Amniotic stem cell (primary cell): ENCODE measurements at regions not wholly inside any gene's neighbourhood (a gene's known extent, or its start where the extent isn't known, plus 50 kb on each side); places are given as distances from the start of the nearest gene placed in this dataset.
"Not testable (repeated sequence)": the region's sequence is repeated elsewhere in the genome, so short reads cannot be mapped to it uniquely, and the experiment has no call there.

ENCODE experiments used
- DNase-seq: peaks from one replicate; lab custom pipeline; 2025; lab: John Stamatoyannopoulos, UW

DNA sequence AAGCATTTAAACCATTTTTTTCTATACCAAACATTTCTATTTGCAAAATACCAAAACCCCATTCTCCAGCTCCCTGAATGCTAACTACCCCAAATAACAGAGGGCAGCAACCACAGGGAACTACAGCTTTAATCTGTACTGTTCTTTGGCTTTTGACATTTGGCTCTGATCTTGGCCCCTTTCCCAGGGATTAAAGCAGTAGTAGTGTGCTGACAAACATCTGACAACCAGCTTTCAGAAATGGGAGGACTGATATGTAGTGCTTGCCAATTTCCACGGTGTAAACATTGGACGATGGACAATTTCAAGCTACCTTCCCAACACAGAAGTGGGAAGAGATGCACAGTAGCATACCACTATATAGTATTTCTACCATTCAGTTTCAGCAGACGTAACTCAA is 88.4 kb upstream of the TEAD1 start:
- no peak for DNase-seq

DNA sequence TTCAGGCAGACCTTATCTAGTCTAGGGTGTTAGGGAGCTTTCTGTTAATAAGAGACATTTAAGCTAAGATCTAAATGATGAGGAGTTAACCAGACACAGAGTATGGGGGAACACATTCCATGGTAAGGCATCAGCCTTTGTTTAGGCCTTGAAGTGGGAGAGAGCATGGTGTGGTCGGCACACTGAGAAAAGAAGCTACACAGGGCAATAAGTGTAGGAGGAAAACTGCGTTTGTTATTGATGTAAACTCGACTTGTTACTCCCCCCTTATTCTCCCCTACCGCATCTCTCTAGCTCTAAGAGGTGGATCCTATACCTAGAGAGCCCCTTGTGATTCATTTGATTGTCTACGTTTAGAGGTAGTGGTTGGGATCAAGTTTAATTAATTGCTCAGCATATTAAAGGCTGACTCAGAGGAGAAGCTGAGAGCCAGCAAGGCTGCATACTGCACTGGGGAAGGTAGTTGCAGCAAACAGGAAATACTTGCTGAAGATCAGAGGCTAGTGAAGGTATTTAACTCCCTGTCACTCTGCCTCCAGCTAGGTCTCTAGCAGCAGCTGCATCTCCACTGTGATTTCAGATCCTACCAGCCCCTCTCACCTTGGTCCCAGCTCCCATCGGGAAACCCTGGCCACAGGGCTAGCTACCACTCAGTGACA is 86.8 kb upstream of the TEAD1 start:
- DNase-seq, result no peak

DNA sequence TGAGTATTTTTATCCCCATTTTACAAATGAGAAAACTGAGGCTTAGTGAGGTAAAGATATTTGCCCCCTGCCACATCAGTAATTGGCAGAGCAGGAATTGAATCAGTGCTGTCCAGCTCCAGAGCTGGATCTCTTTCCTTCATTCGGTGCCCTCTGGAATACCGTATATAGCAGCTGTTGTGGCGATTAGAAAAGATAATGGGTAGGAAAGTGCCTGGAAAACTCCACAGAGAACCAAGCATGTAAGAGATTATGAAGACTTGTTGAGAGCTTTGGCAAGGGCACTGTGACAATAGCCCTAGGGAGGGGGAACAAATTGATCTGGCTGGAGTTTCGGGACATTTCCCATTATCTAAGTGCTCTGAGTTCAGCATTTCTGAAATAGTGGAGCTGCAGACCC is 82.5 kb upstream of the TEAD1 start:
- DNase-seq, result no peak

DNA sequence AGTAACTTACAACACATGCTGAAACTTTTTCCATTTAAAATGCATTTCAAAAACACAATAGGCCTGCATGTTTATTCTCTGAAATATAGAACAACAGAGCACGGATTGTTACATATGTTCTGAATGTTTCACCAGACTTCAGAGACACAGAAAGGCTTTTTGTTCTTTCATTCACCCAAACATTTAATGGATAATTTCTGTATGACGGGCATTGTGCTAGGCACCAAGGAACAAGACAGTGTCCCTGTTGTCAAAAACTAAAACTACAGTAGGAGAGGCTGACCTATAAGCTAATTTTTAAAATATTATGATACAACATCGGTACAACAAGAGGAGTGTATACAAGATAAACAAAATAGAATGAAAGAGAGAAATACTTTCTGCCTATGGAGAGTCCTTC is 81.9 kb upstream of the TEAD1 start:
- no peak for DNase-seq

DNA sequence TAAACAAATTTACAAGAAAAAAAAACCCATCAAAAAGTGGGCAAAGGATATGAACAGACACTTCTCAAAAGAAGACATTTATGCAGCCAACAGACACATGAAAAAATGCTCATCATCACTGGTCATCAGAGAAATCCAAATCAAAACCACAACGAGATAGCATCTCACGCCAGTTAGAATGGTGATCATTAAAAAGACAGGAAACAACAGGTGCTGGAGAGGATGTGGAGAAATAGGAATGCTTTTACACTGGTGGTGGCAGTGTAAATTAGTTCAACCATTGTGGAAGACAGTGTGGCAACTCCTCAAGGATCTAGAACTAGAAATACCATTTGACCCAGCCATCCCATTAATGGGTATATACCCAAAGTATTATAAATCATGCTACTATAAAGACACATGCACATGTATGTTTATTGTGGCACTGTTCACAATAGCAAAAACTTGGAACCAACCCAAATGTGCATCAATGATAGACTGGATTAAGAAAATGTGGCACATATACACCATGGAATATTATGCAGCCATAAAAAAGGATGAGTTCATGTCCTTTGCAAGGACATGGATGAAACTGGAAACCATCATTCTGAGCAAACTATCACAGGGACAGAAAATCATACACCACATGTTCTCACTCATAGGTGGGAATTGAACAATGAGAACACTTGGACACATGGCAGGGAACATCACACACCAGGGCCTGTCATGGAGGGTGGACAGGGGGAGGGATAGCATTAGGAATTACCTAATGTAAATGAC is 79.0 kb upstream of the TEAD1 start:
- not testable (repeated sequence) for DNase-seq

DNA sequence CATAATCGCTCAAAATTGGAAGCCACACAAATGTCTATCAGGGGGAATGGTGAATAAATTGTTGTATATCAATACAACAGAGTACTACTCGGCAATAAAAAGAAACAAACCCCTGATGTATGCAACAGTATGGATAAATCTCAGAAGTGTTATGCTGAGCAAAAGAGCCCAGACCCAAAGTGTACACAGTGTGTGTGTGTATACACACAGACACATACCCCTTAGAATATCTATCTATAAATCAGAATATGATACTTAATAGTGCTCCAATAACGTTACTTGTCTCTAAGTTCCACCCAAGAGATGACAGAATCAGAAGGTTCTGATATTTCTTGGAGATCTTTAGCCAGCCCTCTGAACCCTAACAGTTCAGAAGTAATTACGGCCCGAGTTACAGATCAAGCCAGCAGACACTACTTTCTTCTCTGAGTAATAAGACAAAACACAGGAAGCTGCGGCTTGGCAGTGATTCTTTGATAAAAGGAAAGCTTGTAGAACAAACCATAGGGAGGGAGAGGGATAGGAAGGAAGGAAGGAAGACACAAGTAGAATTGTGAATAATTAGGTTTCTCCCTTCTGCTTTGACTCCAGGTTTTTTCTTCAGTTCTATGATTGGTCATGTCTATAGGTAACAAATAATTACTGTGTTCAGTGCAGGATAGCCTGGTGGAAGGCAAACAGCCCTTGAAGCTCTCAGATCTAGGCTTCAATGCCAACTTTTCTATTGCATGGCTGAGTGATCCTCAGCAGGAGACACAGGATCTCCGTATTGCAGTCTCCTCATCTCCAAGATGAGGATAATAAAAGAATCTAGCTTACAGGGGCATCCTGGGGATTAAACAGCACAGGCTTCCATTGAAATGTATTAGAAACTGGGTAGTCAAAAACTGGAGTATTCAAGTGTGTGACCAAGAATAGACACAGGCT is 75.6 kb upstream of the TEAD1 start:
- no peak for DNase-seq

DNA sequence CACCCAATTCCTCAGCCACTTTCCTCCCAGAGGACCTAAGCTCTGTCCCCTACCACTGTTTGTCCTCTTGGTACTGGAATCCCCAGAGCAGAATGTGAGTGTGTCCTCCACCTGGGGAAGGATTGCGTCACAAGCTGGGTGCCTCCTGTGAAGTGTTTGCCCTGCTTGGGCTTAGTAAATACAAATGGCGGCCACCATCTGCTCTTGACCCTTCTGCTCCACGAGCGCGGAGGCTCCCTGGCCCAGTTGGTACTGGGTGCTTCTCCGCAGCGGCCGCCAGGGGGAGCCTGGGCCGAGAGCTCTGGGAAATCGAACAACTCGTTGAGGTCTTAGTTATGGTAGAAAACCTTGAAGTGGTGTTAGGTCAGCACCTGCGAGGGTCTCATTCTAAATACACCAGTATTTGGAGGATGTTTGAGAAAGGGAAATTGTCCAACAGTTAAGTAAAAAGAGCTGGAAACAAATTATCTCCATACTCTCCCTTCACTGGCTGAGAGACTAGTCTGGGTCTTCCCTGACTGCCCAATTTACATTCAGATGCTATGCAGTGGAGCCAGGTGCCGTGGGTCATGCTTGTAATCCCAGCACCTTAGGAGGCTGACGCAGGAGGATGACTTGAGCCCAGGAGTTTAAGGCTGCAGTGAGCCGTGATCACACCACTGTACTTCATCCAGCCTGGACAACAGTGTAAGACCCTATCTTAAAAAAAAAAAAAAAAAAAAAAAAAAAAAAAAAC is 74.6 kb upstream of the TEAD1 start:
- DNase-seq, result no peak

DNA sequence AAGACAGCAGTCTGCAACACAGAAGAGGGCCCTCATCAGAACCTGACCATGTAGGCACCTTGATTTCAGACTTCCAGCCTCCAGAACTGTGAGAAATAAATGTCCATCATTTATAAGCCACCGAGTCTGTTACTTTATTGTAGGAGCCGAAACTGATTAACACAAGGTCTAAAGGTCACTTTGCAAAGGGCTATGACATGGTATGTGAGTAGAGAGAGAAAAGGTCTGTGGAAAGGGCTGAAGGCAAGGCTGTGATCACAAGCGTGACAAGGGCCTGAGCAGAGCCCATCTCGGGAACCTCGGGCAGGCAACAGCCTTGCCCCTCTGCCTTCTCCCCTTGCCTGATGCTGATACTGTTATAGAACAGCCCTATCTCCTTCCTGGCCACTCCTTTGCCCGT is 73.4 kb upstream of the TEAD1 start:
- DNase-seq, result no peak

DNA sequence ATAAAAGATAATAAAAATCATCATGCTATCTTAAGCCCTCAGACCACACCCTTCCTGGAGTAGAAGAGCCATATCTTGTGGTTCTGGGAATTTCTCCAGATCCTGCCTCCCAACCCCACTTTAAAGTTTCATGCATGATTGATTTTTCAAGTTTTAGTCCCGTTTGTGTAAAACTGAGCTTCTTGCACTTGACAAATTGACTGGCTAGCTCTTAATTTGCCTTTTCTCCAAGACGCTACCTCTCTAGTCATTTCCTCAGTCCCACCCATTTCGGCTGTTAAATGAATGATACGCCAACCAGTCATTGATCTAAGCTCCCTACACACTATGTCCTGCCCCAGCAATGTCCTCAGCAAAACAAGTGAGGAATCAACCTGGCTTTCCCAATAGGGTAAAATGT is 71.8 kb upstream of the TEAD1 start:
- no peak for DNase-seq

DNA sequence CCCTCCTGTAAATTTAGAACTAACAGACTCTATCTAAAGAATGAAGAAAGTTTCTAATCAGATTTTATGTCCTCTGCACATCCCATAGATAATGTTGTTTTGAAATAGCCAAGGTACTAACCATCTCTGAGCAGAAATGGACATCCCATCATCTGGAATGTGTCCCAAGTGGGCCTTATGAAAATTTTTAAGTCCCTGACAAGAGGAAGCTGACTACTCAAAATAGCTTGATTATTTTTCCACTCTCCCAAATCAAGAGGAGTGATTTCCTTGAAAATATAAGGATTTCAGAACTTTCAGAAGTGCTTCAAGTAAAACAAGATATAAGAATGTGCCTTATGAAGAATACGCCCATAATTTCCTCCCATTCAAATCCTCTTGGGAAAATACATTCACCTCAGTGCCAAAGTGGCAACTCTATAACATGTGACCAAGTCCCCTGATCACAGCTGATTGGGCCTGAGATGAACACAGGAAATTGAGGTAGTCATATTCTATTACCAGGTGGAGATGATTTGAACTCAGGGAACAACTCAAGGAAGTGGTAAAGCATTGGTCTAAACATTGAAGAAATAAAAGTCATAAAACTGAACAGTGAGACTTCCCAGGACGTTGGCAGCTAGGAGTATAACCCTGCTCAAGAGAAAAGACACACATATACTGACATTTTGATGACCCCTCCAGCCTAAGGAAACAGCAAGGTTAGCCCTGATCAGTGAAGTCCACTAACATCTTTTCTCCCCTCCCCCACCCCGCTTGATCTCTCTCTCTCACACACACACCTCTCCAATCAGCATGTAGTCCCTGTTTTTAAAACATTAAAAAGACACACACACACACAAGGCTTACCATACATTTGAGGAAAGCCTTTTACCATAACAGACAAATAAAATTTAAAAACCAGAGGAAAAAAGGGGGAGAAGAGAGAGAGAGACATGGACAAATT is 70.8 kb upstream of the TEAD1 start:
- no peak for DNase-seq

DNA sequence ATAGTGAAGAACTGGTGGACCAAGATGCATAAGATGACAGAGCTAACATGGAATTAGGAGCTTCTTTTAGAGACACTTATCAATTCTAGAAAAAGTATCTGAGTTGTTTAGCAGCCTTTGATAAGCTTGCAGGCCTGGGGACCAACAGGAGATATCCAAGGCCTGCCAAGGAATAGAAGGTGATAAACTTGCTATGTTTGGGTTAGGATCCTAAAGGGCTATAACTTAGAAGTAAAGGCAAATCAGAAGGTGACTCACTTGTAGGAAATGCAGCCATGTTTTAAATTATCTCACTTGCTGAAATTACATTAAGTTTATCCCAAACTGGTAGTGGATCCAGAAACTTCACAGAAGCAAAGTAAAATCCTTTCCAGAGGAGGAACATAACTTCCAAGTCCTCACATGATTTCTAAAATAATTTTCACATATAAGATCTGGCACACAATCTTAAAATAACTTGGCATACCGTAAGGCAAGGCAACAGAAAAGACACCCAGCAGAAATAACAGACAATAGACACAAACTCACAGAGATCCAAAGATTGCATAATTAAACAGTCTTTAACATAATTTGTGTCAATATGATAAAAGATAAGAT is 69.6 kb upstream of the TEAD1 start:
- no peak for DNase-seq

DNA sequence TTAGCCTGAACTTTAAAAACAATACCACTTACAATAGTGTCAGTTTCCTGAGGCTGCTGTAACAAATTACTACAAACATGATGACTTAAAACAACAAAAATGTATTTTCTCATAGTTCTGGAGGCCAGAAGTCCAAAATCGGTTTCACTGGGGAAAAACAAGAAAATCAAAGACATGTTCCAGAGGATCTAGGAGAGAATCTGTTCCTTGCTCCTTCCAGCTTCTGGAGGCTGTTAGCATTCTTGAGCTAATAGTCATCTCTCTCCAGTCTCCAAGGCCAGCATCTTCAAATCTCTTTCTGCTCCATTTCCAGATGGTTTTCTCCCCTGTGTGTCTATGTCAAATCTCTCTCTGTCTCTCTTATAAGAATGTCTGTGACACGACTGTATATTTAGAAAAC is 67.6 kb upstream of the TEAD1 start:
- peak; percentile 29 for DNase-seq

DNA sequence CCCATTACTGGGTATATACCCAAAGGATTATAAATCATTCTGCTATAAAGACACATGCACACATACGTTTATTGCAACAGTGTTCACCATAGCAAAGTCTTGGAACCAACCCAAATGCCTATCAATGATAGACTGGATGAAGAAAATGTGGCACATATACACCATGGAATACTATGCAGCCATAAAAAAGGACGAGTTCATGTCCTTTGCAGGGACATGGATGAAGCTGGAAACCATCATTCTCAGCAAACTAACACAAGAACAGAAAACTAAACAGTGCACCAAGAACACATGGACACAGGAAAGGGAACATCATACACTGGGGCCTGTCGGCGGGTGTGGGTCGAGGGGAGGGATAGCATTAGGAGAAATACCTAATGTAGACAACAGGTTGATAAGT is 65.5 kb upstream of the TEAD1 start:
- not testable (repeated sequence) for DNase-seq

DNA sequence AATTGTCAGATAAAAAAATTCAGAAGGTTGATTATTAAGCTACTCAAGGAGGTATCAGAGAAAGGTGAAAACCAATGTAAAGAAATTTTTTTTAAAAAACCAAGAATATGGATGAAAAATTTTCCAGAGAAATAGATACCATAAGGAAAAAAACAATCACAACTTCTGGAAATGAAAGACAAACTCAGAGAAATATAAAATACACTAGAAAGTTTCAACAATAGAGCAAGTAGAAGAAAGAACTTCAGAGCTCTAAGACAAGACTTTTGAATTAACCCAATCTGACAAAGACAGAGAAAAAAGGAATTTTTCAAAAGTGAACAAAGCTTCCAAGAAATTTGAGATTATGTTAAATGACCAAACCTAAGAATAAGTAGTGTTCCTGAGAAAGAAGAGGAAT is 62.9 kb upstream of the TEAD1 start:
- DNase-seq, result no peak

DNA sequence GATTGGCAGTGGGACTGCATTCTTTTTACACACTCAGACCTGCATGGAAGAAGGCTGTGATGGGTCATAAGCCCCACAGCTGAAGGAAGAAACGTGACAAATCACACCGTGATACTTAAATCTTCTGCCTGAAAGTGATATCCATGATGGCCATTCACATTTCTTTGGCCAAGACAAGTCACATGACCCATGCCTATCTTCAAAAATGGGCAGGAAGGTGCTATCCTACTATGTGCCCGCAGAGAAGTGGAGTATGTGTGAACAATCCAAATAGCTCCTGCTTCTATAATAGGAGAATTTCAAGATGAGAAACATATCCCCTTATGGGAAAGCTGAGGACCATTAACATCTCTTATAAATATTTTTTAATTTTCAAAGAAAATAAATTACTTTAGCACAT is 56.6 kb upstream of the TEAD1 start:
- DNase-seq, result no peak

DNA sequence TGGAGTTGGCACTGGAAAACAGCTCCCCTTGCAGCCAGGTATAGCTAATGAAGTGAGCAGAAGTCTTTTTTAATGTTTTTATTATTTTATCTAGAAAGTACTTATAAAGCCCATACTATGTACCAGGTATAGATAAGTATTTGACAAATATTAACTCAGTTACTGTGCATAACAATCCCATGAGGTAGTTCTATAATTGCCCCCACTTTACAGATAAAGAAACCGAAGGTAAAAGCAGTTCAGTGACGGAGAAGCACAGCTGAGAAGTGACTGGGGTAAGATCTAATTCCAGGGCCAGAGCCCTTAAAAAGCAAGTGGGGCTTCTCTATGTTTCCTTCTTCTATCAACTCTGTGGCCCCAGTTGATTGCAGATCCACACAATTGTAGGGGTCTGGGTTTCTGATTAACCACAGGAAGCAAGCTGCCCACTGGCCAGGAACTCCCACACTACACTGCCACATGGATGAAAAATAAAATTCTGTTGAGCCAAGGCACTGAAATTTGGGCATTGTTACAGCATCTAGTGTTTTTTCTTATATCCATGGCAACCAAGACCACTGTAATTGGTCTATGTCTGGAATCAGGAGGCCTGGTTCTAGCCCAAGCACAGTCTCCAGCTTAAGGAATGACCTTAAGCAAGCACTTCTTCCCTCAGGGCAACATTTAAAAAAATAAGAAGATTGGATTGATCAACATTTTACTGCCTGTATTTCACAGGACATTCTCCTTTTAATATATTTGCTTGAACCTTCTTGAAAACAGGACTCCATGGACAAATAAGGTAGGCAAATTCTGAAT is 55.3 kb upstream of the TEAD1 start:
- DNase-seq, result no peak

DNA sequence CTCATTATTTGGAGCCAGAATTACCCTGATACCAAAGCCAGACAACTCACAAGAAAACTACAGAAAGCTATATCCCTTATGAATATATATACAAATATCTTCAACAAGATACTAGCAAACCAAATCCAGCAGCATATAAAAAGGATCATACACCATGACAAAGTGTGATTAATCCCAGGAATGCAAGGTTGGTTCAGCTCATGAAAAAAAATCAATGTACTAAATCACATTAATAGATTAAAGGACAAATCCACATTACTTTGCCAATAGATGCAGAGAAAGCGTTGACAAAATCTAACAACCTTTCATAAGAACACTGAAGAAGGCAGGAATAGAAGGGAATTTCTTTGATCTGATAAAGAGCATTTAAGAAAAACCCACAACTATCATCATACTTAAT is 50.4 kb upstream of the TEAD1 start:
- no peak for DNase-seq
